Posterior vena cava (tissue), 2 donors: ENCODE measurements at regions not wholly inside any gene's neighbourhood (a gene's known extent, or its start where the extent isn't known, plus 50 kb on each side); places are given as distances from the start of the nearest gene placed in this dataset.

ENCODE experiments used
- DNase-seq: peaks from one replicate; pipeline ENCODE4 v3.0.0-alpha.2; 2020; ENCODE audit warnings: low spot score
- intact Hi-C, 2 donors: fragments of 100-400 bp; cut with DNase I; formaldehyde crosslinking; loops; one replicate each; pipeline versions ENCODE4 v1.14.1 to v1.14.2; 2022 to 2023
- donor health status: DM: yes; HTN: yes; CAD: no.
- donor health status: DM: yes; HTN: yes; CAD: no.

GRCh38 chr17:63156986-63157385 lies 191.0 kb downstream of the TANC2 start:
- intact Hi-C loops, result no loop called here
- no peak for DNase-seq

DNA sequence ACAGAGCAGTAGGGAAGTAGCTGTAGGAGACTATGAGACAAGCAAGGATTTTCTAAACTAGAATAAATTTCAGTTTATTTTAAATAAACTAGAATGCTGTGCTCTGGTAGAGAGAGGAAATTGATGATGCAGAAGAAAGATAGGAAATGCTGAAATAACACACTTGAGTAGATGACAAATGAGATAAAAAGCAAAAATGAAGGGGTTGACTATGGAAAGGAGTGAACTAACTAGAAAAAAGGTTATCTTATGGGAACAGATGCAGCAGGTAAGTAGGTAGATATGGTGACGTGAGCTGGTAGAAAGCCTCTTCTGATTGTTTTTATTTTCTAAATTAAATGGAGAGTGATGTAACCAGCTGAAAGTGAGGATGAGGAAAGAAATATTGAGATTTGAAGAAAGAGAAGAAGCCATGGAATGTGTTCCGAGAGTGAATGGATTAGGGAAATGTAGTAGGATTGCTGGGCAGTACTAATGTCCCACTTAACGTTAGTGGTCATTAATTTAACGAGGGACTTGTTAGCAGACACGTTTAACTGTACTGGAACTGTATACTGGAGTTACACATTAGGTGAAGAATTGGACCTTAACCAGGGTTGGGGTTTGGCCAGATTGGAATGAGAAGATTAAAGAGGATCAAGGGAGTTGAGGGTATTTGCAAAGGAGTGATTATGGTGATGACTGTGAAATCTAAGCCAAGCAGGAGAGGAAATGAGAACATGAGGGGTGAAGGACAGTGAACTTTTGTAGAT lies 196.5 kb downstream of the TANC2 start:
- intact Hi-C loops, result no loop called here

GRCh38 chr17:63163158-63163520 lies 197.1 kb downstream of the TANC2 start:
- intact Hi-C loops, result no loop called here

More for the DNA sequence above, 196.5 kb downstream of the TANC2 start:
- DNase-seq, result no peak

DNA sequence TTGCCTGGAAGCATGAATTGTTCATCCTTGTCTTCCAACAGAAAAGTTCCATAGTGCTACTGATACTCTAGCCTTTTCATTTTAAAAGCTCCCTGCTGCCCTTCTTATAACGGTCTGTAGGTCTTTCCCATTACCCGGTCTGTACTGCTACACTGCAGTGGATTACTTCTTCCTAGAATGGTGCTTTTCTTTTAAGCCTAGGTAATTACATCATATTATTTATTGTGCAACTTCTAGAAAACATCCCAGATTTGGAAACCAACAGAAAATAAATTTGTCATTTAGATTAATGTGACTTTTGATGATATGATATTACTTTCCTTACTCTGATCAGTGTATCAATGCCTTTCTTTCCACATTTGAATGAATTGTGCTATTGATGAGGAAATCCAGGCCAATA lies 199.4 kb downstream of the TANC2 start:
- DNase-seq, result no peak
- intact Hi-C loops, result no loop called here

More at GRCh38 chr17:63163158-63163520, 197.1 kb downstream of the TANC2 start:
- DNase-seq, result no peak

- no peak for DNase-seq
- intact Hi-C loops, result no loop called here
These were observed 204.8 kb downstream of the TANC2 start for GRCh38 chr17:63170795-63171194.

DNA sequence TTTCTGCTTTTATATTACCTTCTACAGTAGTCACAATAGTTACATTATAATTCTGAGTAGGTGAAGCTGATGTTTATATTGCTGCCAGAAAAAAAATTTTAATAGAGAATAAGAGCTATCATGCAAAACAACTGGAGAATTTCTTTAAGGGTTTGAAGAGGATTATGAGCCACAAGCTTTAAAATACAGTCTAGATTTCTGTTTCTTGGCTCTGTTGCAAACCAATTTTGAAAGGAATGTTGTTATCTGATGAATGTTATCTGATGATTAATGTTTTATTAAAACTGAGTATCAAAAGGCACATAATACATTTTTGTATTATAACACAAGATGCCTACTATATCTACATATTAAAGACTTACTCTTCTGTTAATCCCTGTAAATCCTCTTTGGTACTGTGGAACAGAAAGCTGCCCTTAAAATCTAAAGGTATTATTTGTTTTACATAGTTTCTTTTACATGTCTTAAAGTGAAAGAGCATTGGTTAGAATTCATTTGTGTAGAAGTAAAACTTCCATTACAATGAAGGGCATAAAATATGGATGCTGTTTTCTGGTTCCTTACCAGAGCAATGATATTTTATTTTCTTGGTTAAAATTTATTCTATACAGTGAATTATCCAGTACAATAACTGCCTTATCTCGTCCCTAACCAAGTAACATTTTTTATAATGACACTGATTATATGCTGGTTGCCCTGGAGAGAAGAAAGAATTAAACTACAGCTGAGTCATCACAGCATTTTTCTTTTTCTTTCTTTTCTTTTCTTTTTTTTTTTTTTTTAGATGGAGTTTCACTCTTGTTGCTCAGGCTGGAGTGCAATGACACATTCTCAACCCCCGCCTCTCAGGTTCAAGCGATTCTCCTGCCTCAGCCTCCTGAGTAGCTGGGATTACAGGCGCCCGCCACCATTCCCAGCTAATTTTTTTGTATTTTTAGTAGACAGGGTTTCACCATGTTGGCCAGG lies 205.7 kb downstream of the TANC2 start:
- intact Hi-C loops, result no loop called here
- DNase-seq, result no peak

DNA sequence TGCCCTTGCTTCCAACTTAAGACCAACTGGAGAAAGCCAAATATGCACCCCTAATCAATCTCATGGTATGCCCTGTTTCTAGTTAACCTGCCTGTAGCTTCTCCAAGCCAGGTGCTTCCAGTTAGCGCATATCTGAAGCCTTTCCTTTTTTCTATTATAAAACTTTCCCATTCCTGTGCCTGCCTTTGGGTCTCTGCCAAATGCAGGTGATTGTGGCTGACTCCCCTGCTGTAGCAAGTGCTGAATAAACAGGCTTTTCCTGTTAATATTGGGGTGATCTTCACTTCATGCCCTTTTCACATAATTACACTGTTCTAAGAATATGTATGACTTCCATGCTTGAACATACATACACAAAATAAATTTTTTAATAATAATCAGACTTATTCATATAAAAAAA lies 207.4 kb downstream of the TANC2 start:
- no peak for DNase-seq
- intact Hi-C loops, result no loop called here

- no peak for DNase-seq
- intact Hi-C loops, result no loop called here
These were observed 207.9 kb downstream of the TANC2 start for GRCh38 chr17:63173903-63174302.

DNA sequence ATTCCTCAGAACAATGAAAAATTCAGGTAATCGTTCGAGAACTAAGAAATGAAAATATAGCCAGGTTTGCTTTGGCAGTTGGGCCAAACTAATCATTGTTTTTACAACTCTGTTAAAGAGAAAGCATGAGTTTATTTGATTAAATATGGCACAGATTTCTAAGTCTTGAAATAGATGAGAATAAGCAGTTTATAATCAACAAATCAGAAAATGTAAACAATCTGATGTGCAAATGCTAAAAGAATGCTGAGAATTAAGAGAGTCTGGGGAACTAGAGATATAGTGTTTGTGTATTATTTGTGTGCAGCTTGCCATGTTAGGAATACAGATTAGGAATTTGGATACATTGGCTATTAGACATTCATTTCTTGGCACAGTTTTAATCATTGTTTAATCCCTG lies 212.5 kb downstream of the TANC2 start:
- DNase-seq, result no peak
- intact Hi-C loops, result no loop called here

DNA sequence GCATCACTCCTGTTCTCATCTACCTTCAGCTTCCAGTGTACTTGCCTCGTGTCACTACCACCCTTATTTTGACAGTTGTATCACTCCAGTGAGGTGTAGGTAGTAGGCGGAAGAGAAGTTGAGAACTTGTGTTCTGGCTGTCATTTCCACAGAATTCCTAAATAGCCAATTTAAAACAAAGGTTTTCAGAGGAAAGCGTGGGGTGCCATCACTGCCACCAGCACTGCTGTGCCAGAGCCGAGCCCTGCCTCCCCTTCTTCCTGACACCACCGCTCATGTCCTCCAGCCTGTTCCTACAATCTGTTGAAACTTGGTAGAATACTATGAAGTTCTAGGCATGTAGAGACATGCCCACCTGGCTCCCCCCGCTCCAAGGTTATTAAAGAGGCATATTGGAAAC lies 215.8 kb downstream of the TANC2 start:
- no peak for DNase-seq
- intact Hi-C loops, result no loop called here

DNA sequence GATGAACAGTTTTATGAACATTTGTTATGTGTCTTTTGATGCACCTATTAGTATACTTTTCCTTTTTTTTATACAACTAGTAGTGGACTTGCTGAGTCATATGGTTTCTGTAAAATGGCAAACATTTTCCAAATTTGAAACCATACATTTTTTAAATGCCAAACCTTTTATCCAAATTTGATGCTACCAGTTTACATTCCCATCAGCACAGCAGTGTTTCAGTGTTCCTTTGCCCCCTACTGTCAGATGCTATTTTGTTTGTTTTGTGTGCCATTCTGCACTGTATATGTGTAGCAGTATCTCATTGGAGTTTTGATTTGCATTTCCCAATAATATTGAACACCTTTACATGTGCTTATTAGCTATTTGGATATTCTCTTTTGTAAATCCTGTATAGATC lies 219.4 kb downstream of the TANC2 start:
- intact Hi-C loops, result no loop called here
- no peak for DNase-seq

GRCh38 chr17:63189082-63189481 lies 223.0 kb downstream of the TANC2 start:
- intact Hi-C loops, result no loop called here
- DNase-seq, result no peak

DNA sequence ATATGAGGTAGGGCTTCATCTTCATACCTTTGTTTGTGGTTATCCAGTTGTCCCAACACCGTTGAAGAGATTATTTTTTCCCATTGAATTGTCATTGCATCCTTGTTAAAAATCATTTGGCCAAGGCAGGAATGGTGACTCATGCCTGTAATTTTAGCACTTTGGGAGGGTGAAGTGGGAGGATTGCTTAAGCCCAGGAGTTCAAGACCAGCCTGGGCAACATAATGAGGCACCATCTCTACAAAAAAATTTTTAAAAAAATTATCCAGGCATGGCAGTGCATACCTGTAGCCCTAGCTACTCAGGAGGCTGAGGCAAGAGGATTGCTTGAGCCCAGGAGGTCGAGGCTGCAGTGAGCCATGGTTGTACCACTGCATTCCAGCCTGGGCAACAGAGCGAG lies 223.9 kb downstream of the TANC2 start:
- no peak for DNase-seq
- intact Hi-C loops, result no loop called here

- intact Hi-C loops, result no loop called here
- no peak for DNase-seq
These were observed 224.9 kb downstream of the TANC2 start for GRCh38 chr17:63190821-63191370.

DNA sequence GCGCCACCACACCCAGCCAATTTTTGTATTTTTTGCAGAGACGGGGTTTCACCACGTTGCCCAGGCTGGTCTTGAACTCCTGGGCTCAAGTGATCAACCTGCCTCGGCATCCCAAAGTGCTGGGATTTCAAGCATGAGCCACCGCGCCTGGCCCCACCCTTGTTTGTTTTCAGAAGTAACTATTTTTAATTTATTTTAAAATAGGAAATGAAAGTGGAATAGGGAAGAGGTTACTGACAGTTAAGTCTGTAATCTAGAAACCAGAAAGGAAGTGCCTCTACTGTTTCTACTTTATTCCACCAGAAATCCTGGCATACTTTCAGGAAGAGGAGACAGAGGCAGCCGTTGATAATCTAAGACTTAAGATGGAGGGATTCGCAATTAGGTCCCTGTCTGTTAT lies 225.6 kb downstream of the TANC2 start:
- no peak for DNase-seq
- intact Hi-C loops, result no loop called here

DNA sequence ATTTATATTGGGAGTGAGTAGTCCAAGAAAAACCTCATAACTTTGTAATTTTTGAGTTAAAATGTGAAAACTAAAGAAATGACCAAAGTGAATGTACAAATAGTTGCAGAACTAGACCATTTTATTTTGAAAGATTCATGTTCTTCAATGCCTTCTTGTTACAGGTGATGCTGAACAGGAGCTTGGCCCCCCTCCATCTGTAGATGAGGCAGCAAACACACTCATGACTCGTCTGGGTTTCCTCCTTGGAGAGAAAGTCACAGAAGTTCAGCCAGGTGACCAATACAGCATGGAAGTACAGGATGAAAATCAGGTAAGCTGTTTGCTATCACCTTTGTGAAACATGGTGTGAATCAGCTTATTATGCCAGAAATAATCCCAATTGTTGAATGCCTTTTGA lies 227.8 kb downstream of the TANC2 start:
- intact Hi-C loops, result no loop called here
- DNase-seq, result no peak

- DNase-seq, result no peak
- intact Hi-C loops, result no loop called here
These were observed 230.8 kb downstream of the TANC2 start for GRCh38 chr17:63196772-63197335.

GRCh38 chr17:63203652-63204051 lies 237.6 kb downstream of the TANC2 start:
- intact Hi-C loops, result no loop called here

GRCh38 chr17:63221939-63222338 lies 224.2 kb downstream of the CYB561 start:
- no peak for DNase-seq
- intact Hi-C loops, result no loop called here

More at GRCh38 chr17:63203652-63204051, 237.6 kb downstream of the TANC2 start:
- no peak for DNase-seq

DNA sequence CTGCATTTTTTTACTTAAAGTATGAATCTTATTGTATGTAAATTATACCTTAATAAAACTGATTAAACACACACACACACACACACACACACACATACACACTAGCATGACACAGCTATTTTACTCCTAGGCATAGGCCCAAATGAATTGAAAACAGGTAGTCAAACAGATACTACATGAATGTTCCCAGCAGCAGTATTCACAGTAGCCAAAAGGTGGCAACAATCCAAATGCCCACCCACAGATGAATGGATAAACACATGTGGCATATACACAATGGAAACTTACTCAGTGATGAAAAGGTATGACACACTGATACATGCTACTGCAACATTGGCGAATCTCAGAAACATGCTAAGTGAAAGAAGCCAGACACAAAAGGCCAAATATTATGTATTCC lies 223.5 kb downstream of the CYB561 start:
- DNase-seq, result no peak
- intact Hi-C loops, result no loop called here
